Stimulated activated CD8-positive, alpha-beta memory T cell treated with anti-CD3 and anti-CD28 coated beads, Interleukin-7, amount 100 ng/mL, for 48 hours (primary cell): ENCODE measurements at regions not wholly inside any gene's neighbourhood (a gene's known extent, or its start where the extent isn't known, plus 50 kb on each side); places are given as distances from the start of the nearest gene placed in this dataset.
"Not testable (repeated sequence)": the region's sequence is repeated elsewhere in the genome, so short reads cannot be mapped to it uniquely, and the experiment has no call there.

Source experiments
- DNase-seq, 2 donors: peaks; one replicate each; pipeline ENCODE4 v3.0.0-alpha.2; 2020; ENCODE audit warnings: low read depth in 1 of 2; ENCODE audit errors: extremely low read depth in 1 of 2

- no peak for DNase-seq
Observed at GRCh38 chr12:25682421-25682820, 129.3 kb upstream of the LMNTD1 start.

- DNase-seq = no peak
Observed at GRCh38 chr12:25684070-25684469, 131.0 kb upstream of the LMNTD1 start.

GRCh38 chr12:25686351-25686750 is 133.3 kb upstream of the LMNTD1 start:
- no peak for DNase-seq

DNA sequence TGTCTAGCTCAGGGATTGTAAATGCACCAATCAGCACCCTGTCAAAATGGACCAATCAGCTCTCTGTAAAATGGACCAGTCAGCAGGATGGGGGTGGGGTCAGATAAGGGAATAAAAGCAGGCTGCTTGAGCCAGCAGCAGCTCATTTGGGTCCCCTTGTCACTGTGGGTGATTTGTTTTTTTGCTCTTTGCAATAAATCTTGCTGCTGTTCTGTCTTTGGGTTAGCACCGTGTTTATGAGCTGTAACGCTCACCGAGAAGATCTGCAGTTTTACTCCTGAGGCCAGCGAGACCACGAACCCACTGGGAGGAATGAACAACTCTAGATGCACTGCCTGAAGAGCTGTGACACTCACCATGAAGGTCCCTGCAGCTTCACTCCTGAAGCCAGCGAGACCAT is 134.1 kb upstream of the LMNTD1 start:
- no peak for DNase-seq

GRCh38 chr12:25688851-25689250 is 135.8 kb upstream of the LMNTD1 start:
- DNase-seq = not testable (repeated sequence)

DNA sequence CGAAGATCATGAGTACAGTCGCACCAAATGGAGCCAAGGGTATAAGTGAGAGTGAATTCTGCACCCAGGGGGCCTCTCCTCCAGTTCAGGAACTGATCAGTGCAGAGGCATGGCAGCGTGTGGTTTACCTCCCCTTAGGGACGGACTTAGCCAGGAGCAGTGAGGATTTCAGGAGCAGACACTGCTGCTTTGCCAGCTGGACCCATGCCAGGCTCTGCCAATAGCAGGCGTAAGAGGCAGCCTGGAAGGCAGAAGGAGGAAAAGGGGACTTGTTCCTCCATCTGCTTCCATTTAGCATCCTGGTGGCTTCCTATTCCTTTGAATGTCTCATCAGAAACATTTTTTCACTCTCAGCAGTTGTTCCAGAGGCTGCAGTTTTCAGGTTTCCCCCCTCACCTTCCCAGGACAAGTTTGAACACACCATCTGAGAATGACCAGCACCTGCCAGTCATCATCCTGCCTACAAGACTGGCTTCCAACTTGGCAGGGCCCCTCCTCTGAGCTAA is 137.0 kb upstream of the LMNTD1 start:
- DNase-seq = no peak

DNA sequence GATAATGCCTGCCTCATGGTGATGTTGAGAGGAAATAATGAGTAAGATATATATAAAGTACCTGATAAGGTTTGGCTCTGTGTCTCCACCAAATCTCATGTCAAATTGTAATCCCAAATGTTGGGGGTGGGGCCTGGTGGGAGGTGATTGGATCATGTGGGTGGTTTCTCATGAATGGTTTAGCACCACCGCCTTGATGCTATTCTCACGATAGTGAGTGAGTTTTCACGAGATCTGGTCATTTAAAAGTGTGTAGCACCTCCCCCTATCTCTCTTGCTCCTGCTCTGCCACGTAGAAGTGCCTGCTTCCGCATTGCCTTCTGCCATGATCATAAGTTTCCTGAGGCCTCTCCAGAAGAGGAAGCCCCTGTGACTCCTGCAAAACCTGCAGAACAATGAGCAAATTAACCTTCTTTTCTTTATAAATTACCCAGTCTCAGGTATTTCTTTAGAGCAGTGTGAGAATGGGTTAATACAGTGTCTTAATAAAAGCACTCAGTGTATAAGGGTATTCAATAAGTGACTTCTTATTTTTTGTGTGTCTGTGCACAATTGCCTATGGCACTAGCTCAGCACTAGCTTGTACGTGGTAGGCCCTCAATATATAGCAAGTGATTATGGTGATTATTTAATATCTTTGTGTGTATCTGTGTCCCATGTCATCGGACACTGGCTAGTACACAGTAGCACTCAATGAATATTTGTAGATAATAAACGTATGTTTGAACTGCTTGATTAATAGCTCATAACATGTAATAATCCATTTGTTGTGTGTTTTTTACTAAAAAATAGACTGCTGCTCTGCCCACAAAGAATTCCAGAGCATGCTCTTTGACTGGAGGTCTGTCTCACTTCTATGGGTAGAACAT is 138.1 kb upstream of the LMNTD1 start:
- DNase-seq = no peak

GRCh38 chr12:25691865-25692114 is 138.7 kb upstream of the LMNTD1 start:
- DNase-seq = no peak

DNA sequence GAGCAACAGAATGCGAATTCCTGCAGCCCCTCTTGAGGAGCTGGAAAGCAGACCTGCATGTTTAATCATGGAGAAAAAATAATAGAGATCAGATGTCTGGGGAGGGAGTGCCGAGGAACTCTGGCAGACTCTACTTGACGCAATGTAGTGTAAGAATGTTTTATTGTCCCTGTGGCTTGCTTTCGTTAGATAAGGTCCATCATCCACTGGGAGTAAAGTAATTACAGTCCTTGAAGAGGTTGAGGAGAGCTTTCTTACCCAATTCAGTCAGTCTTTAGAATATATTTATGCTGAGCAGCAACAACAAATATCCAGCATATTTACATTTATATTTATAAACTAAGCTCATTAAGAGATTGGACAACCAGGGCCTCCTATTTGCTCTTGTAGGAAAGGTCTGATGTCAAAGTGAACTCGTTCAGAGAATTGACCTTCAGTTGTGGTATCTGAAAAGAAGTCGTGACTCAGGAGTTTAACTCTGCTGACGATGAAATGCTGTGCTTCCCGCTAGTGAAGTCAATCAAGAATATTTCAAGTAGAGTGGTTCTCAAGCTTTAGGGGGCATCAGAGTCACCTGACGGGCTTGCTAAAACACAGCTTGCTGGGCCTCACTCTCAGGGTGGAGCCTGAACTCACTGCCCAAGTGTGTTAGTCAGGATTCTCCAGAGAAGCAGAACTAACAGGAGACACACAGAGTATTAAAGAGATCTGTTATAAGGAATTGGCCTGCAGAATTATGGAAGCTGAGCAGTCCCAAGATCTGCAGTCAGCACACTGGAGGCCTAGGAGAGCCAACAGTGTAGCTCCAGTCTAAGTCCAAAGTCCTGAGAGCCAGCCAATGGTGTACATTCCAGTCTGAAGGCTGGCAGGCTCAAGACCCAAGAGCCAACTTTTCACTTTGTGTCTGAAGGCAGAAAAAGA is 139.3 kb upstream of the LMNTD1 start:
- no peak for DNase-seq

- no peak for DNase-seq
Observed at GRCh38 chr12:25694072-25694471, 141.0 kb upstream of the LMNTD1 start.

- DNase-seq = no peak
Observed at GRCh38 chr12:25695574-25695973, 142.5 kb upstream of the LMNTD1 start.

GRCh38 chr12:25698772-25699171 is 145.7 kb upstream of the LMNTD1 start:
- no peak for DNase-seq

- DNase-seq = no peak
Observed at GRCh38 chr12:25699454-25699853, 146.4 kb upstream of the LMNTD1 start.

GRCh38 chr12:25701290-25701689 is 148.2 kb upstream of the LMNTD1 start:
- DNase-seq = no peak

DNA sequence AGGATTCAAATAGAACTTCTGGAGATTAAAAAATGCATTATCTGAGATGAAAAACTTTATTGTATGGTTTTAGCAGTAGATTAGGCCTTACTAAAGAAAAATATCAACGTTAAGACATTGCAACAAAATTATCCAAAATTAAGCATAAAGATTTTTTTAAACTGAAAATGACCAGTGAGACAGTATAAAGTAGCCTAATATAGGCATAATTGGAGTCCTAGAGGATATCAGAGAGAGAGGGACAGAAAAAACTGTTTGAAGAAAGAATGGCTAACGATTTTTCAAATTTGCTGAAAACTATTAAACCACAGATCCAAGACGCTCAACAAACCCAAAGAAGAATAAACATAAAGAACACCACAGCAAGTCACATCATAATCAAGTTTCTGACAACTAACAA is 149.5 kb upstream of the LMNTD1 start:
- no peak for DNase-seq

DNA sequence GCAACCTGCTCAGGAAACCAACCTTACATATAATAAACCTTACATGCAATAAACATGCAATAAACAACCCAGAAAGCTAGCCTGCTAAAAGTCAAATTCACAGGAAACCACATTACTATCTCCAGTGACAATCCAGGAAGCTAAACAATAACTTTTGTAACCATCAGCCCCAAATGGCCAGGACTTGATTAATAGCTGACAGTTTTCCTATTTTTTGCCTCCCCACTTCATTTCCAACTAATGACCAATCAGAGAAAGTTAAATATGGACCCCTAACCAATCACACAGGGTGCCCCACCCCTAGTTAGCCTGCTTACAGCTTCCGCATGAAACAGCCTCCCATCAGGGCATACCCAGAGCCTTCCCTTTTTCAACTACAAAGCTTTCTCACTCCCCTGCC is 152.2 kb upstream of the LMNTD1 start:
- DNase-seq = no peak

- DNase-seq = not testable (repeated sequence)
Observed at GRCh38 chr12:25706646-25707045, 153.6 kb upstream of the LMNTD1 start.

- DNase-seq = no peak
Observed at GRCh38 chr12:25707056-25707455, 154.0 kb upstream of the LMNTD1 start.

GRCh38 chr12:25708661-25709060 is 155.6 kb upstream of the LMNTD1 start:
- DNase-seq = no peak

DNA sequence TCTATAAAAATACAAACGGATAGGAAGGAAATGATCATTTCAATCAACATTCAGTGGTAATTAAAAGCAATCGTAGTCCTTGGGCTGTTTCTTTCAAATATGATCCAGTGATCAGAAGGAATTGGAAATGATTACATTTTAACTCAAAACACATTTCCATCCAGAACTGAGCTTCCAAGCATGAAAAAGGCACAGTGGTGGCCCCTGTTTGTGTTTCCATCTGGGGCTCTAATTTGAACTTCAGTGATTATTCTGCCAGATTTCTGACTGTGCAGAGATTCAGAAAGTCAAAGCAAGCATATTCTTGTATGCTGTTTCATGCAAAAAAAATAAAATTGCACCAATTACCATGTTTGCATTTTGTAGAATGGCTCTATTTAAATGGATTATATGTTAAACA is 157.0 kb upstream of the LMNTD1 start:
- no peak for DNase-seq

GRCh38 chr12:25710938-25711605 is 158.0 kb upstream of the LMNTD1 start:
- DNase-seq = not testable (repeated sequence)
